ENCODE measurements at regions not wholly inside any gene's neighbourhood (a gene's known extent, or its start where the extent isn't known, plus 50 kb on each side); places are given as distances from the start of the nearest gene placed in this dataset.
A peak's percentile ranks its signal among the peaks of the same experiment; 100 is the strongest.
"Not testable (repeated sequence)": the region's sequence is repeated elsewhere in the genome, so short reads cannot be mapped to it uniquely, and the experiment has no call there.

DNA sequence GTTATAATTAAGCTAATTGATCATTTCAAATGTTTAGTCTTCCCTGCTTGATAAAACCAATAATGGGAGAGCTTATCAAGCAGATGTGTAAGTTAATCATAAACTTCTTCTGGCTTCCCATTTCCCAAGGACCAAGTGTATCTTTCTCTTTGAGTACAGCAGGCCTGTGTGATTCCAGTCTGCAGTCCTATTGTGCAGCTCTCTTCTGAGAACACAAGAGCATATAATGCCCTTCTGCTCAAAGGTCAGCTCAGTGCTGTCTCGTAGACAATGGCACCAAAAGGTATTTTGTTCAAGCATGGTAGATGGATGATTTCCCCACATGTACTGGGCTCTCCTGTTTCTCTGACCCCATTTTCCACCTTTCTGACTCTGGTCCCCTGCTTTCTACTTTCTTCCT lies 101.8 kb upstream of the DYRK2 start:
- Histone ChIP-seq H3K27ac (no peak overlapping the region), H3K4me1 (no peaks in the 10 kb centered on the region), H3K9me3 (no peaks in the 10 kb centered on the region), H3K36me3 (no peaks in the 10 kb centered on the region), H3K27me3 (no peaks in the 10 kb centered on the region), H3K4me3 (no peak overlapping the region)
- DNase-seq (no peak), ATAC-seq (no peak)
- TF ChIP-seq, protein P1, sequence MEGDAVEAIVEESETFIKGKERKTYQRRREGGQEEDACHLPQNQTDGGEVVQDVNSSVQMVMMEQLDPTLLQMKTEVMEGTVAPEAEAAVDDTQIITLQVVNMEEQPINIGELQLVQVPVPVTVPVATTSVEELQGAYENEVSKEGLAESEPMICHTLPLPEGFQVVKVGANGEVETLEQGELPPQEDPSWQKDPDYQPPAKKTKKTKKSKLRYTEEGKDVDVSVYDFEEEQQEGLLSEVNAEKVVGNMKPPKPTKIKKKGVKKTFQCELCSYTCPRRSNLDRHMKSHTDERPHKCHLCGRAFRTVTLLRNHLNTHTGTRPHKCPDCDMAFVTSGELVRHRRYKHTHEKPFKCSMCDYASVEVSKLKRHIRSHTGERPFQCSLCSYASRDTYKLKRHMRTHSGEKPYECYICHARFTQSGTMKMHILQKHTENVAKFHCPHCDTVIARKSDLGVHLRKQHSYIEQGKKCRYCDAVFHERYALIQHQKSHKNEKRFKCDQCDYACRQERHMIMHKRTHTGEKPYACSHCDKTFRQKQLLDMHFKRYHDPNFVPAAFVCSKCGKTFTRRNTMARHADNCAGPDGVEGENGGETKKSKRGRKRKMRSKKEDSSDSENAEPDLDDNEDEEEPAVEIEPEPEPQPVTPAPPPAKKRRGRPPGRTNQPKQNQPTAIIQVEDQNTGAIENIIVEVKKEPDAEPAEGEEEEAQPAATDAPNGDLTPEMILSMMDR (IDR thresholded peaks at IDR 0.05): no peak
- intact Hi-C loops (cut with DNase I): no loop called here

DNA sequence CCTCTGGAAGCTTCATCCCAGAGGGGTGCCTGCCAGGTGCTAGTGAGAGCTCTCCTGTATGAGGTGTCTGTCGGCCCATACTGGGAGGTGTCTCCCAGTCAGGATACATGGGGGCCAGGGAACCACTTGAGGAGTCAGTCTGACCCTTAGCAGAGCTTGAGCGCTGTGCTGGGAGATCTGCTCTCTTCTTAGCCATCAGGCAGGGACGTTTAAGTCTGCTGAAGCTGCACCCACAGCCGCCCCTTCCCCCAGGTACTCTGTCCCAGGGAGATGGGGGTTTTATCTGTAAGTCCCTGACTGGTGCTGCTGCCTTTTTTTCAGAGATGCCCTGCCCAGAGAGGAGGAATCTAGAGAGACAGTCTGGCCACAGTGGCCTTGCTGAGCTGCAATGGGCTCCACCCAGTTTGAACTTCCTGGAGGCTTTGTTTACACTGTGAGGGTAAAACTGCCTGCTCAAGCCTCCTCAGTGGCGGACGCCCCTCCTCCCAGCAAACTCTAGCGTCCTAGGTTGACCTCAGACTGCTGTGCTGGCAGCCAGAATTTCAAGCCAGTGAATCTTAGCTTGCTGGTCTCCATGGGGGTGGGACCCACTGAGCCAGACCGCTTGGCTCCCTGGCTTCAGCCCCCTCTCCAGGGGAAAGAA lies 93.3 kb upstream of the DYRK2 start:
- H3K4me1 ChIP-seq; H3K27ac ChIP-seq; H3K4me3 ChIP-seq; H3K36me3 ChIP-seq; H3K27me3 ChIP-seq; H3K9me3 ChIP-seq; intact Hi-C loops (cut with DNase I): not testable (repeated sequence)
- DNase-seq (peak; percentile 75), ATAC-seq (peak; percentile 84)

DNA sequence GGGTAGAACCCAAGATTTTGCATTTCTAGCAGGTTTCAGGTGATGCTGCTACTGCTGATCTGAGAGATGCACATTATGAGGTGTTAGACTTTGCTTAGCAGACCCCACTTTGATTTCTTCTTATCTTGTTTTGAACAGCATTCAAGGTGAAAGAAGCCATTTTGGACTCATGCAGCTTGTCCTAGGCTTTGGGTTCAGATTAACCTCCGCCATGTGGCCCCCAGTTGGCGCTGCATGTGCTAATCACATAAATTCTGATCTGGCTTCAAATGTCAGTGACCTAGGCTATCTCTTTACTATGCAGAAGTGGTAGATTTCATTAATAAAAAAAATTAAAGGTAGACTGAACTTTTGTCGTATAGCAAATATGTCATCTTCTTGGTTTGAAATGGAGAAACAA lies 89.8 kb upstream of the DYRK2 start:
- DNase-seq (no peak), ATAC-seq (no peak)
- Histone ChIP-seq H3K9me3 (no peaks in the 10 kb centered on the region), H3K4me1 (peaks cover 3% of the 10 kb centered on the region), H3K27ac (no peak overlapping the region), H3K27me3 (no peaks in the 10 kb centered on the region), H3K36me3 (no peaks in the 10 kb centered on the region), H3K4me3 (no peak overlapping the region)
- intact Hi-C loops (cut with DNase I): no loop called here
- TF ChIP-seq, protein P1 (IDR thresholded peaks at IDR 0.05): no peak

DNA sequence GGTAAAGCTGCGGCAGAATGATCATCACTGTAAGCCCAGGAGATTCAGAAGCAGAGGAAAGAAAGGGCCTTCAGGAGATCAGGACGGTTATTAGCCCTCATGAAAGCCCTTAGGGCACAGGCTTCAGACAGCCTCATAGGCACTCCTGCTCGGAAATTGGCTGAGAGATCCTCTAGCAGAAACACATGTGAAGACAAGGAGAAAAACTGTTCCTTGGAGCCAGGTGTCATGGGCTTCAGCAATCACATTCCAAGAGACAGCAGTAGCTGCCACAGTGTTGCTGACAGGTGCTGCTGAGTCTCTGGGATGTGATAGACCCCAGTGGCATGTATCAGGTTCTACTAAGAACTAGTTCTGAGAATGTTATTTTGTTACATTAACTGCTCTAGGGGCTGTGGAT lies 88.8 kb upstream of the DYRK2 start:
- no peaks in the 10 kb centered on the region for H3K27me3 ChIP-seq
- intact Hi-C loops (cut with DNase I): no loop called here
- no peak overlapping the region for H3K4me3 ChIP-seq
- no peak for DNase-seq
- ATAC-seq: no peak
- no peak overlapping the region for H3K27ac ChIP-seq
- TF ChIP-seq, protein P1 (IDR thresholded peaks at IDR 0.05): no peak
- H3K4me1 ChIP-seq: peaks cover 3% of the 10 kb centered on the region
- no peaks in the 10 kb centered on the region for H3K36me3 ChIP-seq
- H3K9me3 ChIP-seq: no peaks in the 10 kb centered on the region

DNA sequence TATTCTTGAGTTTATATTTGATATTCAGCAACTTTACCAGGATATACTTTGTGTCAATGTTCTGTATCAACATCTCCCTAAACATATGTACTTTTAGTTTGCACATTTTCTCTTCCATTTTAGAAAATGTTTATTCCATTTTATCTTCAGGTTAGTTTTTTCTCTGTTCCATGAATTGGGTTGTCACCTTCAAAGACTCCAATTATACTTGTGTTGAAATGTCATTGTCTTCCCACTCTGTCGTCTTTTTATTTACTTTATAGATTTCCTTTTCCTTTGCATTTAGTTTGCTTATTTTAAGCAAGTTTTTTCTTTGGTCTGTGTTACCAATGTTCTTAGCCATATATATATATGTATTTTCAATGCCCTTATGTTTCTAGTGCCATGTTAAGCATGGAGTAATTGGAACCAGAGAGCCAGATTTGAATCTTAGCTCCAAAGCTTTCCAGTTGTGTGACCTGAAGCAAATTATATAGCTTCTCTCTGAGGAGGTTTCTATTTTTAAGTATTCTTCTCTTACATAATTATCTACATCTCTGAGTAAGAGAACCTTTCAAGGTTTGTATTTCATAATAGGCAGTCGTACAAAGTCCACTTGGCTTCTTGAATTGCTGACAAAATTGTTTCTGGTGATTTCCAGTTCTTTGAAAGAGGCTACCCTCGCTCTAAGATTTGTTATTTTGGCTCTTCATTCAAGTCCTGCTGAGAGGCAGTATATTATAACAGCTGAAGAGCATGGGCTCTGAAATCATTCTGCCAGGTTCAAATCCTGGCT lies 85.8 kb upstream of the DYRK2 start:
- H3K27ac ChIP-seq: no peak overlapping the region
- peaks cover 7% of the 10 kb centered on the region for H3K9me3 ChIP-seq
- TF ChIP-seq, protein P1 (IDR thresholded peaks at IDR 0.05): no peak
- no peaks in the 10 kb centered on the region for H3K36me3 ChIP-seq
- DNase-seq: no peak
- intact Hi-C loops (cut with DNase I): no loop called here
- ATAC-seq: no peak
- no peak overlapping the region for H3K4me3 ChIP-seq
- no peaks in the 10 kb centered on the region for H3K4me1 ChIP-seq
- H3K27me3 ChIP-seq: no peaks in the 10 kb centered on the region

DNA sequence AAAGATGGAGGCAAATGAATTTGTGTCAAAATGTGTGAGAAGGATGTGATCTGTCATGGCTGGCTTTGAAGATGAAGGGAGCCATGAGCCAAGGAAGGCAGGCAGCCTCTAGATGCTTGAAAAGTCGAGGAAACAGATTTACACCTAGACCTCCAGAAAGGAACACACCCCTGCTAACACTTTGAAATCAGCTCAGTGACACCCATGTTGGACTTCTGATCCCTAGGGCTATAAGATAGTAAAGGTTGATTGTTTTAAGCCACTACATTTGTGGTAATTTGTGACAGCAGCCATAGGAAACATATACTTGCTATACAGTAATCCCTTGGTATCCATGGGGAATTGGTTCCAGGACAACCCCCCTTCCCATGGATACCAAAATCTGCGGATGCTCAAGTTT lies 80.5 kb upstream of the DYRK2 start:
- H3K27me3 ChIP-seq: no peaks in the 10 kb centered on the region
- ATAC-seq (no peak), DNase-seq (no peak)
- H3K9me3 ChIP-seq: peaks cover 7% of the 10 kb centered on the region
- H3K4me3 ChIP-seq: no peak overlapping the region
- no peak overlapping the region for H3K27ac ChIP-seq
- TF ChIP-seq, protein P1 (IDR thresholded peaks at IDR 0.05): no peak
- no peaks in the 10 kb centered on the region for H3K36me3 ChIP-seq
- no peaks in the 10 kb centered on the region for H3K4me1 ChIP-seq
- intact Hi-C loops (cut with DNase I): no loop called here

All from upper lobe of right lung (tissue), 1 donor.